ENCODE measurements at regions not wholly inside any gene's neighbourhood (a gene's known extent, or its start where the extent isn't known, plus 50 kb on each side); places are given as distances from the start of the nearest gene placed in this dataset.

GRCh38 chr20:6882561-6883291 lies 115.2 kb downstream of the BMP2 start:
- DNase-seq (ENCODE audit: low read depth, low spot score): peak; percentile 87
- no peak overlapping the region for H3K27ac ChIP-seq

GRCh38 chr20:6884114-6884513 lies 116.6 kb downstream of the BMP2 start:
- no peak overlapping the region for H3K27ac ChIP-seq
- DNase-seq (ENCODE audit: low read depth, low spot score): no peak

- no peak overlapping the region for H3K27ac ChIP-seq
- DNase-seq (ENCODE audit: low read depth, low spot score): no peak
Measured at GRCh38 chr20:6886065-6886729, 118.7 kb downstream of the BMP2 start.

GRCh38 chr20:6887966-6888365 lies 120.5 kb downstream of the BMP2 start:
- H3K27ac ChIP-seq: no peak overlapping the region
- DNase-seq (ENCODE audit: low read depth, low spot score): no peak

- no peak for DNase-seq (ENCODE audit: low read depth, low spot score)
- H3K27ac ChIP-seq: no peak overlapping the region
Measured at GRCh38 chr20:6888736-6889395, 121.4 kb downstream of the BMP2 start.

GRCh38 chr20:6892724-6893123 lies 125.2 kb downstream of the BMP2 start:
- H3K27ac ChIP-seq: no peak overlapping the region
- DNase-seq (ENCODE audit: low read depth, low spot score): no peak

GRCh38 chr20:6898928-6899327 lies 131.4 kb downstream of the BMP2 start:
- no peak for DNase-seq (ENCODE audit: low read depth, low spot score)
- H3K27ac ChIP-seq: no peak overlapping the region

GRCh38 chr20:6906871-6907270 lies 139.4 kb downstream of the BMP2 start:
- no peak for DNase-seq (ENCODE audit: low read depth, low spot score)
- H3K27ac ChIP-seq: no peak overlapping the region

- H3K27ac ChIP-seq: no peak overlapping the region
- no peak for DNase-seq (ENCODE audit: low read depth, low spot score)
Measured at GRCh38 chr20:6908673-6909072, 141.2 kb downstream of the BMP2 start.

- peak; percentile 71 for DNase-seq (ENCODE audit: low read depth, low spot score)
- peak overlapping the region; percentile 18 for H3K27ac ChIP-seq
Measured at GRCh38 chr20:6909608-6910007, 142.1 kb downstream of the BMP2 start.

GRCh38 chr20:6914986-6915385 lies 147.5 kb downstream of the BMP2 start:
- H3K27ac ChIP-seq: no peak overlapping the region
- no peak for DNase-seq (ENCODE audit: low read depth, low spot score)

- no peak overlapping the region for H3K27ac ChIP-seq
- no peak for DNase-seq (ENCODE audit: low read depth, low spot score)
Measured at GRCh38 chr20:6916938-6917337, 149.5 kb downstream of the BMP2 start.

GRCh38 chr20:6919792-6920468 lies 152.4 kb downstream of the BMP2 start:
- no peak overlapping the region for H3K27ac ChIP-seq
- DNase-seq (ENCODE audit: low read depth, low spot score): no peak

GRCh38 chr20:6920991-6921613 lies 153.6 kb downstream of the BMP2 start:
- no peak for DNase-seq (ENCODE audit: low read depth, low spot score)
- peak overlapping the region; percentile 50 for H3K27ac ChIP-seq

- DNase-seq (ENCODE audit: low read depth, low spot score): no peak
- H3K27ac ChIP-seq: peak overlapping the region; percentile 50
Measured at GRCh38 chr20:6921717-6922386, 154.4 kb downstream of the BMP2 start.

- H3K27ac ChIP-seq: peak overlapping the region; percentile 72
- no peak for DNase-seq (ENCODE audit: low read depth, low spot score)
Measured at GRCh38 chr20:6924681-6925080, 157.2 kb downstream of the BMP2 start.

- no peak for DNase-seq (ENCODE audit: low read depth, low spot score)
- H3K27ac ChIP-seq: peak overlapping the region; percentile 72
Measured at GRCh38 chr20:6925744-6926278, 158.3 kb downstream of the BMP2 start.

GRCh38 chr20:6940048-6940447 lies 172.6 kb downstream of the BMP2 start:
- H3K27ac ChIP-seq: no peak overlapping the region
- DNase-seq (ENCODE audit: low read depth, low spot score): no peak

- no peak for DNase-seq (ENCODE audit: low read depth, low spot score)
- no peak overlapping the region for H3K27ac ChIP-seq
Measured at GRCh38 chr20:6940876-6941275, 173.4 kb downstream of the BMP2 start.

GRCh38 chr20:6941571-6941970 lies 174.1 kb downstream of the BMP2 start:
- no peak for DNase-seq (ENCODE audit: low read depth, low spot score)
- no peak overlapping the region for H3K27ac ChIP-seq

All from epithelial cell of prostate (primary cell).